DND-41 (cell line): ENCODE measurements at regions not wholly inside any gene's neighbourhood (a gene's known extent, or its start where the extent isn't known, plus 50 kb on each side); places are given as distances from the start of the nearest gene placed in this dataset.

ENCODE experiments used
- ATAC-seq: fragments of 200-7000 bp; cut with Tn5 transposase; 3 replicates; pipeline ENCODE4 v1.9.1; 2021; ENCODE audit warnings: low read depth; ENCODE audit not compliant: insufficient read depth
- DNase-seq: peaks from one replicate; pipeline ENCODE4 v3.0.0-alpha.2; 2020
- H2AFZ ChIP-seq: 2 replicates; pipeline ENCODE4 v1.6.0; 2012; ENCODE audit warnings: low read depth, low read length
- H3K27ac ChIP-seq: 2 replicates; pipeline ENCODE4 v1.5.1; 2012; ENCODE audit warnings: low read length, inconsistent platforms
- H3K27me3 ChIP-seq: fragments of 200-600 bp; sonication (generic); 2 replicates; pipeline ENCODE4 v1.6.0; 2012; ENCODE audit warnings: low read length, mild to moderate bottlenecking, inconsistent platforms; ENCODE audit not compliant: insufficient read depth, poor library complexity
- H3K36me3 ChIP-seq: 2 replicates; pipeline ENCODE4 v1.5.1; 2012; ENCODE audit warnings: low read length, inconsistent platforms; ENCODE audit not compliant: insufficient read depth
- H3K4me1 ChIP-seq: 2 replicates; pipeline ENCODE4 v1.5.1; 2012; ENCODE audit warnings: mild to moderate bottlenecking, low read length; ENCODE audit not compliant: insufficient read depth
- H3K4me2 ChIP-seq: 2 replicates; pipeline ENCODE4 v1.6.0; 2012; ENCODE audit warnings: mild to moderate bottlenecking, moderate library complexity, low read length, inconsistent platforms; ENCODE audit not compliant: insufficient read depth
- H3K4me3 ChIP-seq, 2 experiments: fragments of 200-600 bp in 1 of 2; shearing (Covaris generic) in 1 of 2; 2 replicates each; pipeline ENCODE4 v1.5.1; 2012 to 2016; ENCODE audit warnings: inconsistent platforms in 2 of 2, low read length in 2 of 2, mild to moderate bottlenecking in 2 of 2, low read depth in 1 of 2, moderate library complexity in 1 of 2
- H3K79me2 ChIP-seq: 2 replicates; pipeline ENCODE4 v1.6.0; 2012; ENCODE audit warnings: low read length, inconsistent platforms; ENCODE audit not compliant: insufficient read depth
- H3K9ac ChIP-seq: 2 replicates; pipeline ENCODE4 v1.6.0; 2012; ENCODE audit warnings: low read depth, mild to moderate bottlenecking, inconsistent platforms, low read length, moderate library complexity
- H3K9me3 ChIP-seq: 2 replicates; pipeline ENCODE4 v1.5.1; 2012; ENCODE audit warnings: low read length, moderate library complexity, mild to moderate bottlenecking, inconsistent platforms; ENCODE audit not compliant: insufficient read depth, severe bottlenecking
- H4K20me1 ChIP-seq: 2 replicates; pipeline ENCODE4 v1.6.0; 2012; ENCODE audit warnings: low read length; ENCODE audit not compliant: insufficient read depth
- EZH2 ChIP-seq: IDR thresholded peaks from 3 replicates; pipeline ENCODE4 v1.6.1; 2012; ENCODE audit warnings: borderline replicate concordance, low read depth, mild to moderate bottlenecking, moderate library complexity, low read length, inconsistent platforms; ENCODE audit not compliant: severe bottlenecking
- TF ChIP-seq, protein P1 (sequence below): IDR thresholded peaks from 2 replicates; pipeline ENCODE4 v1.5.1; 2012; ENCODE audit warnings: borderline replicate concordance, low read length, moderate library complexity, mild to moderate bottlenecking; ENCODE audit not compliant: poor library complexity, severe bottlenecking; ENCODE audit errors: extremely low read depth

DNA sequence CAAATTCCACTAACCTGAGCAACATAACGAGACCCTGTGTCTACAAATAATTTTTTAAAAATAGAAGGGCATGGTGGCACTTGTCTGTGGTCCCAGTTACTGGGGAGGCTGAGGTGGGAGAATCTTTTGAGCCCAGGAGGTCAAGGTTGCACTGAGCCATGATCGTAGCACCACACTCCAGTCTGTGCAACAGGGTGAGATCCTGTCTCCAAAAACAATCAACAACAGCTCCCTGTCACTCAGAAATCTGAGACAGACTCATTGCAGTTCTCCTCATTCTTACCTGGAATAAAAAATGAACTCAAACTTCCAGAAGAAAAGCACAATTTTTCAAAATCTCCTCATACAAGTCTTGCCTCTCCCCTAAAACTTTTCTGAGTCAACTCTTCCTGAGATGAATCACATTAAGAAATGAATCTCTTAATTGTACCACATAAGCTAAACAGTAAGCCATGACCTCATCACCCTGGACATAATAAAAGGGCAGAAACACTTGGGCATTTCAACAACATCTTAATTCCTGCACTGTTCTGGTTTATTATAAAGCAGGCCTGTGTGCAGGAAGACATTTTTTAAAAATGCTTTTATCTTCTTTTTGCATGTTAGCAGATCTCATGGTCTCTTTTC is 214.3 kb upstream of the CDKN3 start:
- no peak for TF ChIP-seq EZH2
- TF ChIP-seq, protein P1, sequence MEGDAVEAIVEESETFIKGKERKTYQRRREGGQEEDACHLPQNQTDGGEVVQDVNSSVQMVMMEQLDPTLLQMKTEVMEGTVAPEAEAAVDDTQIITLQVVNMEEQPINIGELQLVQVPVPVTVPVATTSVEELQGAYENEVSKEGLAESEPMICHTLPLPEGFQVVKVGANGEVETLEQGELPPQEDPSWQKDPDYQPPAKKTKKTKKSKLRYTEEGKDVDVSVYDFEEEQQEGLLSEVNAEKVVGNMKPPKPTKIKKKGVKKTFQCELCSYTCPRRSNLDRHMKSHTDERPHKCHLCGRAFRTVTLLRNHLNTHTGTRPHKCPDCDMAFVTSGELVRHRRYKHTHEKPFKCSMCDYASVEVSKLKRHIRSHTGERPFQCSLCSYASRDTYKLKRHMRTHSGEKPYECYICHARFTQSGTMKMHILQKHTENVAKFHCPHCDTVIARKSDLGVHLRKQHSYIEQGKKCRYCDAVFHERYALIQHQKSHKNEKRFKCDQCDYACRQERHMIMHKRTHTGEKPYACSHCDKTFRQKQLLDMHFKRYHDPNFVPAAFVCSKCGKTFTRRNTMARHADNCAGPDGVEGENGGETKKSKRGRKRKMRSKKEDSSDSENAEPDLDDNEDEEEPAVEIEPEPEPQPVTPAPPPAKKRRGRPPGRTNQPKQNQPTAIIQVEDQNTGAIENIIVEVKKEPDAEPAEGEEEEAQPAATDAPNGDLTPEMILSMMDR, result no peak
- no peak overlapping the region for H3K27ac ChIP-seq
- no peaks in the 10 kb centered on the region for H3K4me1 ChIP-seq
- no peak overlapping the region for H2AFZ ChIP-seq
- peaks cover 3% of the 10 kb centered on the region for H3K27me3 ChIP-seq
- no peak for DNase-seq
- no peaks in the 10 kb centered on the region for H4K20me1 ChIP-seq
- no peak for ATAC-seq
- H3K9me3 ChIP-seq, result no peaks in the 10 kb centered on the region
- no peaks in the 10 kb centered on the region for H3K36me3 ChIP-seq
- no peak overlapping the region for H3K4me2 ChIP-seq
- no peak overlapping the region for H3K4me3 ChIP-seq
- H3K79me2 ChIP-seq, result no peaks in the 10 kb centered on the region
- H3K9ac ChIP-seq, result no peak overlapping the region

DNA sequence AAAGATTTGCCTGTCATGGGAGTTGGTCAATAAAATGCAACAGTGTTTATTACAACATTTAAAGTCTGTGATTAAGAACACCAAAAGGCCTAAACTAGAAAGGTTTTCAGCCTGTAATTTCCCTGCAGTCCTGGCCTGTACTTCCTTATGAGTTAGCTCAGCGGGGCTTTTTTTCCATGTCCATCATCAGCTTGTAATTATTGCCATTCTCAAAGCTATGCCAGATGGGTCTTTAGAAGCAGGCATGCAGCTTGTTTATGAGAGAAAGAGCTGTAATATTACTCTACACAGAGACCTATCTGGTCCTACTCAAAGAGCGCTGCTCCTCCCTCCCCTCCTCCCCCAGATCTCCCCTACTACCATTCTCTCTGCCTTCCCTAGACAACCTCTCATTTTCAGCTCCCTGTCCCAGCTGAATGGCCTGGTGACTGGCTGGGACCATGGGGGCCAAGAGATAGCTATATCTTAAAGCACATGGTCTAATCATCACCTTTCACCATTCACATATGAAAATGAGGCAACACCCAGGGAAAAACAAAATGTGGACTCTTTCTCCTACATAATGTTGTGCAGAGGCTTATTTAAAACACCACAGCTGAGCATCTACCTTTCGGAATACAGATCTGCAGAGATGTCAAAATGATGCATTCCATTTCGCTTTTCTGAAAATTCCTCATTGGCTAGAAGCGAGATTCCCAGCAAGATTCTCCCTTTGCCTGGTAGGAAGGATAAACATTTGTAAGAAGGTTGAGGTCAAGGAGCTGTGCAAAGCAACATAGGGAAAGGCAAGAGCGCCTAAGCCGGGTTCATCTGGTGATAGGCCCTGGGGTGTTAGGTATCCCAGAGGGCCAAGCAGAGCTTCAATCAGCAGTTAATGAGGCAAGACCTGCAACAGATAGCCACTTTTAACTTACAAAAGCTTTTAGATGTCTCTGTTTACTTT is 209.7 kb upstream of the CDKN3 start:
- Histone ChIP-seq H3K27me3 (no peaks in the 10 kb centered on the region), H3K4me3 (no peak overlapping the region), H3K9me3 (no peaks in the 10 kb centered on the region), H3K4me1 (peaks cover 19% of the 10 kb centered on the region), H3K9ac (no peak overlapping the region), H3K79me2 (no peaks in the 10 kb centered on the region), H3K27ac (no peak overlapping the region), H4K20me1 (no peaks in the 10 kb centered on the region), H3K4me2 (no peak overlapping the region), H3K36me3 (no peaks in the 10 kb centered on the region), H2AFZ (no peak overlapping the region)
- TF ChIP-seq, protein P1, result no peak
- no peak for TF ChIP-seq EZH2
- ATAC-seq, result no peak
- no peak for DNase-seq

DNA sequence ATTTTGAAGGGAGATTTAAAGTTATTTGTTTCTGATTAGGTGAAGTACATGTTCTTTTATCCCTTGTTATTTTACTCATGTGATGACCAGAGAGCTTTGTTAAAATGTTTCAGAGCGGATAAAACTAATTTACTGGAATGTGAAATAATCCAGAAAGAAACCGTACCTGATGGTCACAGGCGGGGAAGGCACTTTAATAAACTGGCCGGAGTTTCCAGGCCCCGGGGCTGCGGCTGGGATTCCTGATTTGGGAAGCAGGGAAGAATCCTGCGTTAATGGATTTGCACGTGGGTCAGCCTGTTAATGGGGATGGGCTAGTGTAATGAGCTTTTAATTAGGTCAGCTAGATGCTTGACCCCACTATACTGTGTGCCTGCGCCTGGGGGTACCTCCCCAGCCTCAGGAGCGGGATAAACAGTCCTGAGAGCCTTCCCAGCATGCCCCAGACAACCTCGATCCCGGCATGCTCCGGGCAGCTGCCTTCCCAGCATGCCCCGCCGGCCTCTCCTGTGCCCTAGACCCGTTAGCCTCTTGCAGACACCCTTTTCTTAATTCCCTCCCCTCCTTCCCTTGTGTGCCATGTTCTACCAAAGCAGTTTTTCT is 208.6 kb upstream of the CDKN3 start:
- H2AFZ ChIP-seq, result no peak overlapping the region
- ATAC-seq (no peak), DNase-seq (no peak)
- H3K4me3 ChIP-seq, result no peak overlapping the region
- no peak overlapping the region for H3K4me2 ChIP-seq
- TF ChIP-seq, protein P1, result no peak
- TF ChIP-seq EZH2, result no peak
- H3K79me2 ChIP-seq, result no peaks in the 10 kb centered on the region
- H3K27ac ChIP-seq, result no peak overlapping the region
- no peaks in the 10 kb centered on the region for H3K9me3 ChIP-seq
- no peak overlapping the region for H3K9ac ChIP-seq
- no peaks in the 10 kb centered on the region for H4K20me1 ChIP-seq
- no peaks in the 10 kb centered on the region for H3K36me3 ChIP-seq
- no peaks in the 10 kb centered on the region for H3K27me3 ChIP-seq
- peaks cover 19% of the 10 kb centered on the region for H3K4me1 ChIP-seq
